NCI-H345 (cell line): ENCODE measurements at regions not wholly inside any gene's neighbourhood (a gene's known extent, or its start where the extent isn't known, plus 50 kb on each side); places are given as distances from the start of the nearest gene placed in this dataset.

Experiments
- DNase-seq: peaks from one replicate; lab custom pipeline; 2025; lab: John Stamatoyannopoulos, UW

- DNase-seq = no peak
Observed at GRCh38 chr3:130841357-130841756, 52.5 kb upstream of the ATP2C1 start.

- no peak for DNase-seq
Observed at GRCh38 chr3:130843441-130843840, 50.4 kb upstream of the ATP2C1 start.
